ENCODE measurements at regions not wholly inside any gene's neighbourhood (a gene's known extent, or its start where the extent isn't known, plus 50 kb on each side); places are given as distances from the start of the nearest gene placed in this dataset.

- no peak for TF ChIP-seq POLR2A (IDR thresholded peaks at IDR 0.05)
- no peak for TF ChIP-seq POLR2AphosphoS5 (IDR thresholded peaks at IDR 0.05)
- TF ChIP-seq CTCF (IDR thresholded peaks at IDR 0.05 in 8 of 11, conservative IDR thresholded peaks at IDR 0.05 in 3 of 11): no peak
These were observed 258.2 kb downstream of the EDEM1 start for GRCh38 chr3:5445676-5446201.

Data from spleen (tissue), 7 donors.